Tibial nerve (tissue), 4 donors: ENCODE measurements at regions not wholly inside any gene's neighbourhood (a gene's known extent, or its start where the extent isn't known, plus 50 kb on each side); places are given as distances from the start of the nearest gene placed in this dataset.

Experiments used
- DNase-seq, 2 donors: peaks; one replicate each; pipeline ENCODE4 v3.0.0-alpha.2; 2019; ENCODE audit warnings: low spot score in 2 of 2
- H3K27ac ChIP-seq, 4 donors: fragments of 200-600 bp; sonication (generic) in 3 of 4; one replicate each; pipeline ENCODE4 v1.5.1; 2017 to 2019; ENCODE audit warnings: mild to moderate bottlenecking in 1 of 4
- H3K27me3 ChIP-seq, 2 donors: fragments of 200-600 bp; sonication (generic) in 1 of 2; one replicate each; pipeline versions ENCODE4 v1.5.1 to v1.6.0; 2017 to 2019
- H3K36me3 ChIP-seq, 3 donors: fragments of 200-600 bp; sonication (generic); one replicate each; pipeline ENCODE4 v1.5.1; 2018 to 2019
- H3K4me1 ChIP-seq, 4 donors: fragments of 200-600 bp; sonication (generic) in 3 of 4; one replicate each; pipeline ENCODE4 v1.5.1; 2017 to 2019
- H3K4me3 ChIP-seq, 4 donors: fragments of 200-600 bp; sonication (generic) in 3 of 4; one replicate each; pipeline ENCODE4 v1.5.1; 2017 to 2019; ENCODE audit warnings: mild to moderate bottlenecking in 1 of 4, moderate library complexity in 1 of 4
- H3K9me3 ChIP-seq, 4 donors: fragments of 200-600 bp; sonication (generic) in 3 of 4; one replicate each; pipeline ENCODE4 v1.5.1; 2017 to 2019
- CTCF ChIP-seq, 5 experiments: fragments of 200-600 bp in 3 of 5; fragments of 450-650 bp in 2 of 5; sonication (generic) in 3 of 5; IDR thresholded peaks; one replicate each; pipeline ENCODE4 v1.5.1; 2016 to 2019; ENCODE audit warnings: antibody characterized with exemption in 5 of 5, mild to moderate bottlenecking in 3 of 5, moderate library complexity in 2 of 5
- EP300 ChIP-seq, 2 donors: sonication (generic); formaldehyde crosslinking; IDR thresholded peaks; one replicate each; pipeline ENCODE4 v1.6.1; 2017; ENCODE audit warnings: antibody characterized with exemption in 2 of 2, mild to moderate bottlenecking in 1 of 2
- POLR2A ChIP-seq, 2 donors: fragments of 450-650 bp; IDR thresholded peaks; one replicate each; pipeline ENCODE4 v1.6.1; 2017; ENCODE audit warnings: antibody characterized with exemption in 2 of 2, mild to moderate bottlenecking in 2 of 2, moderate library complexity in 2 of 2
- WGBS, 2 donors: methylation state at CpG; one replicate each; pipeline ENCODE4 v1.1.5; 2018; 5-methylcytosine and 5-hydroxymethylcytosine counted together

GRCh38 chr3:152109038-152109437 is 159.7 kb upstream of the MBNL1 start:
- Histone ChIP-seq H3K36me3 (no peaks in the 10 kb centered on the region), H3K9me3 (no peaks in the 10 kb centered on the region), H3K27me3 (no peaks in the 10 kb centered on the region), H3K27ac (no peak overlapping the region), H3K4me3 (no peak overlapping the region), H3K4me1 (no peaks in the 10 kb centered on the region)
- TF ChIP-seq POLR2A (IDR thresholded peaks at IDR 0.05): no peak
- TF ChIP-seq EP300 (IDR thresholded peaks at IDR 0.05): no peak
- TF ChIP-seq CTCF (IDR thresholded peaks at IDR 0.05): no peak
- DNase-seq: no peak

GRCh38 chr3:152113413-152113812 is 155.3 kb upstream of the MBNL1 start:
- Histone ChIP-seq H3K4me1 (no peaks in the 10 kb centered on the region), H3K27me3 (no peaks in the 10 kb centered on the region), H3K36me3 (no peaks in the 10 kb centered on the region), H3K4me3 (no peak overlapping the region), H3K9me3 (no peaks in the 10 kb centered on the region), H3K27ac (no peak overlapping the region)
- no peak for DNase-seq
- 94 to 96% methylated on average over 1 of the region's 1 CpG for WGBS, 2 donors
- TF ChIP-seq CTCF (IDR thresholded peaks at IDR 0.05) (no peak), POLR2A (IDR thresholded peaks at IDR 0.05) (no peak), EP300 (IDR thresholded peaks at IDR 0.05) (no peak)

DNA sequence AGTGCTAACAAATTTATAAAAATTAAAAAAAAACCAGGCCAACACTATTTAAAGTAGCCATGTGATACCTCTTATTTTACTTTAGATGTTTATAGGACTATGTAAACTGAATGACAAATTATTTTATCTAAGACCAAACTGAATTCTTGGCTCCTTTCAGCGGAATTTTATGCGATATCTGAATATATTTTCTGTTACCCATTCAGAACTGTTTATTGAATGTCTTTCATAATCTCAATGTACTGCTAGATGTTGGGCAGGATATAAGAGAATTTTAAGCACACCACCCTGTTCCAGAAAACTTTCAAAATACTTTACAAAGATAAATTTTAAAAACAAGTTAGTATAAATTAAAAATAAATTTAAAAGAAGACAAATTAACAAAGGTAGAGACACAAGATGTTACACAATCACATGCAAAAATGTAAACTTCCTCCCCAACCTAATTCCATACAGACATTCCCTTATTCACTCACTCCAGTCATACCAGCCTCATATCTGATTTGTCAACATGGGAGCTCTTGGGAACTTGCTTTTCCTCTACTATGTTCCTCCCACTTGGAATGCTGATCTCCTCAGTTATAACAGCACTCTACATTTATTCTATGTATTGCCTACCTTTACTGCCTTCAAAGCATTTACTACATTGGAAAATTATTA is 154.6 kb upstream of the MBNL1 start:
- Histone ChIP-seq H3K27me3 (no peaks in the 10 kb centered on the region), H3K27ac (no peak overlapping the region), H3K36me3 (no peaks in the 10 kb centered on the region), H3K4me1 (no peaks in the 10 kb centered on the region), H3K9me3 (no peaks in the 10 kb centered on the region), H3K4me3 (no peak overlapping the region)
- no peak for DNase-seq
- TF ChIP-seq CTCF (IDR thresholded peaks at IDR 0.05): no peak
- TF ChIP-seq POLR2A (IDR thresholded peaks at IDR 0.05): no peak
- TF ChIP-seq EP300 (IDR thresholded peaks at IDR 0.05): no peak
- 80 to 92% methylated on average over 2 of the region's 2 CpGs for WGBS, 2 donors

- H3K27ac ChIP-seq: peak overlapping the region in 1 of 4 donors; percentile 28
- no peak for TF ChIP-seq CTCF (IDR thresholded peaks at IDR 0.05)
- TF ChIP-seq POLR2A (IDR thresholded peaks at IDR 0.05): no peak
- TF ChIP-seq EP300 (IDR thresholded peaks at IDR 0.05): no peak
- no peaks in the 10 kb centered on the region for H3K36me3 ChIP-seq
Observed at GRCh38 chr3:152120601-152121269, 148.0 kb upstream of the MBNL1 start.

GRCh38 chr3:152121270-152121636 is 147.5 kb upstream of the MBNL1 start:
- TF ChIP-seq EP300 (IDR thresholded peaks at IDR 0.05): no peak
- no peak for TF ChIP-seq POLR2A (IDR thresholded peaks at IDR 0.05)
- TF ChIP-seq CTCF (IDR thresholded peaks at IDR 0.05): no peak
- no peak for DNase-seq
- no peak overlapping the region for H3K27ac ChIP-seq
- H3K36me3 ChIP-seq: no peaks in the 10 kb centered on the region
- H3K4me1 ChIP-seq: no peaks in the 10 kb centered on the region
- H3K27me3 ChIP-seq: no peaks in the 10 kb centered on the region
- H3K9me3 ChIP-seq: no peaks in the 10 kb centered on the region
- WGBS, 2 donors: 70 to 75% methylated on average over 1 of the region's 1 CpG
- no peak overlapping the region for H3K4me3 ChIP-seq

More at GRCh38 chr3:152120601-152121269, 148.0 kb upstream of the MBNL1 start:
- WGBS, 2 donors: 70 to 92% methylated on average over 2 of the region's 2 CpGs
- no peak for DNase-seq
- Histone ChIP-seq H3K4me1 (no peaks in the 10 kb centered on the region), H3K27me3 (no peaks in the 10 kb centered on the region), H3K4me3 (no peak overlapping the region), H3K9me3 (no peaks in the 10 kb centered on the region)
